MM.1S (cell line): ENCODE measurements at regions not wholly inside any gene's neighbourhood (a gene's known extent, or its start where the extent isn't known, plus 50 kb on each side); places are given as distances from the start of the nearest gene placed in this dataset.

Experiments
- EZH2 ChIP-seq: fragments of 300-600 bp; sonication (generic); optimal IDR thresholded peaks from 2 replicates; pipeline ENCODE3; 2017; ENCODE audit warnings: low read depth, mild to moderate bottlenecking, antibody characterized with exemption, low read length, mixed read lengths
- EZH2phosphoT487 ChIP-seq: fragments of 300-600 bp; sonication (generic); IDR thresholded peaks from 2 replicates; pipeline ENCODE4 v1.6.1; 2018; ENCODE audit warnings: antibody characterized with exemption, low read length
- TF ChIP-seq, protein P1 (sequence below): fragments of 300-600 bp; sonication (generic); IDR thresholded peaks from 2 replicates; pipeline ENCODE4 v1.5.1; 2016; ENCODE audit warnings: antibody characterized with exemption, low read length, mixed read lengths

DNA sequence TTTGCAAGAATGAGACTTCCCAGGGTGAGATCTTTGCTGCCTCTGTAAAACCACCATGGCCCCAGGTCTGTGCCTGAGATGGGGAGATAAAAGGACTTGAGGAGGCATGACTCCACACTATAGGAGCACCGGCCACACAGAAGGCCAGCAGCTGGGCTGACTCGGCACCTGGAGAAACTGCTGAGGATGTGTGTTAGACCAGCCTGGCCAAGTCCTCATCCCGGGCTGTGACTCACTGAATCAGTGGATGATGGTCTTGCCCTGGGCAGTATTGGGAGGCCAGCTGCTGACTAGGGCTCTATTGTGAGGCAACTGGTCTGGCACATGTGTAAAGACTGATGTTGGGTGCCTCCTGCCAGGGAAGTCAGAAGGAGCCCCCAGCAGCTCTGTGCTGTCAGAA is 286.2 kb downstream of the ACTL7B start:
- TF ChIP-seq, protein P1, sequence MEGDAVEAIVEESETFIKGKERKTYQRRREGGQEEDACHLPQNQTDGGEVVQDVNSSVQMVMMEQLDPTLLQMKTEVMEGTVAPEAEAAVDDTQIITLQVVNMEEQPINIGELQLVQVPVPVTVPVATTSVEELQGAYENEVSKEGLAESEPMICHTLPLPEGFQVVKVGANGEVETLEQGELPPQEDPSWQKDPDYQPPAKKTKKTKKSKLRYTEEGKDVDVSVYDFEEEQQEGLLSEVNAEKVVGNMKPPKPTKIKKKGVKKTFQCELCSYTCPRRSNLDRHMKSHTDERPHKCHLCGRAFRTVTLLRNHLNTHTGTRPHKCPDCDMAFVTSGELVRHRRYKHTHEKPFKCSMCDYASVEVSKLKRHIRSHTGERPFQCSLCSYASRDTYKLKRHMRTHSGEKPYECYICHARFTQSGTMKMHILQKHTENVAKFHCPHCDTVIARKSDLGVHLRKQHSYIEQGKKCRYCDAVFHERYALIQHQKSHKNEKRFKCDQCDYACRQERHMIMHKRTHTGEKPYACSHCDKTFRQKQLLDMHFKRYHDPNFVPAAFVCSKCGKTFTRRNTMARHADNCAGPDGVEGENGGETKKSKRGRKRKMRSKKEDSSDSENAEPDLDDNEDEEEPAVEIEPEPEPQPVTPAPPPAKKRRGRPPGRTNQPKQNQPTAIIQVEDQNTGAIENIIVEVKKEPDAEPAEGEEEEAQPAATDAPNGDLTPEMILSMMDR, result no peak
- TF ChIP-seq EZH2, result no peak
- no peak for TF ChIP-seq EZH2phosphoT487
